ENCODE measurements at regions not wholly inside any gene's neighbourhood (a gene's known extent, or its start where the extent isn't known, plus 50 kb on each side); places are given as distances from the start of the nearest gene placed in this dataset.

GRCh38 chr9:107841076-107841475 is 351.5 kb upstream of the KLF4 start:
- no peaks in the 10 kb centered on the region for H3K36me3 ChIP-seq (ENCODE audit: insufficient read depth, low read length)
- no peak overlapping the region for H3K4me2 ChIP-seq (ENCODE audit: low read depth, low read length, poor library complexity, severe bottlenecking)
- no peaks in the 10 kb centered on the region for H3K9me2 ChIP-seq (replicated peaks; ENCODE audit: low read depth, low read length)
- H2AFZ ChIP-seq (ENCODE audit: low read length) = no peak overlapping the region
- H3K79me2 ChIP-seq (ENCODE audit: insufficient read depth, low read length) = no peaks in the 10 kb centered on the region
- H3K27me3 ChIP-seq (ENCODE audit: insufficient read depth, low read length, poor library complexity, severe bottlenecking) = no peaks in the 10 kb centered on the region
- H4K20me1 ChIP-seq (ENCODE audit: insufficient read depth, low read length, poor library complexity, severe bottlenecking) = no peaks in the 10 kb centered on the region
- TF ChIP-seq EZH2phosphoT487 (IDR thresholded peaks at IDR 0.05; ENCODE audit: borderline replicate concordance) = no peak
- TF ChIP-seq CTCF (conservative IDR thresholded peaks at IDR 0.05; ENCODE audit: low read length) = no peak
- no peak overlapping the region for H3K4me3 ChIP-seq (ENCODE audit: low read length, poor library complexity, severe bottlenecking)
- H3K4me1 ChIP-seq (ENCODE audit: insufficient read depth, low read length, poor library complexity, severe bottlenecking) = no peaks in the 10 kb centered on the region
- H3K9me3 ChIP-seq (ENCODE audit: insufficient read depth, low read depth, low read length) = no peaks in the 10 kb centered on the region; the same call in 1 of the 2 replicates
- H3F3A ChIP-seq (ENCODE audit: low read depth) = no peaks in the 10 kb centered on the region
- no peak overlapping the region for H3K9ac ChIP-seq (ENCODE audit: low read depth, low read length, poor library complexity, severe bottlenecking)

GRCh38 chr9:107839371-107839770 is 349.8 kb upstream of the KLF4 start:
- no peaks in the 10 kb centered on the region for H4K20me1 ChIP-seq (ENCODE audit: insufficient read depth, low read length, poor library complexity, severe bottlenecking)
- no peaks in the 10 kb centered on the region for H3K4me1 ChIP-seq (ENCODE audit: insufficient read depth, low read length, poor library complexity, severe bottlenecking)
- no peak overlapping the region for H3K4me3 ChIP-seq (ENCODE audit: low read length, poor library complexity, severe bottlenecking)
- H3K27me3 ChIP-seq (ENCODE audit: insufficient read depth, low read length, poor library complexity, severe bottlenecking) = no peaks in the 10 kb centered on the region
- H3K9me2 ChIP-seq (replicated peaks; ENCODE audit: low read depth, low read length) = no peaks in the 10 kb centered on the region
- H3F3A ChIP-seq (ENCODE audit: low read depth) = no peaks in the 10 kb centered on the region
- no peak overlapping the region for H2AFZ ChIP-seq (ENCODE audit: low read length)
- no peak overlapping the region for H3K4me2 ChIP-seq (ENCODE audit: low read depth, low read length, poor library complexity, severe bottlenecking)
- TF ChIP-seq EZH2phosphoT487 (IDR thresholded peaks at IDR 0.05; ENCODE audit: borderline replicate concordance) (no peak), CTCF (conservative IDR thresholded peaks at IDR 0.05; ENCODE audit: low read length) (no peak)
- no peaks in the 10 kb centered on the region for H3K79me2 ChIP-seq (ENCODE audit: insufficient read depth, low read length)
- no peak overlapping the region for H3K9ac ChIP-seq (ENCODE audit: low read depth, low read length, poor library complexity, severe bottlenecking)
- no peaks in the 10 kb centered on the region for H3K36me3 ChIP-seq (ENCODE audit: insufficient read depth, low read length)
- no peaks in the 10 kb centered on the region; the same call in 1 of the 2 replicates for H3K9me3 ChIP-seq (ENCODE audit: insufficient read depth, low read depth, low read length)

GRCh38 chr9:107838766-107839165 is 349.2 kb upstream of the KLF4 start:
- Histone ChIP-seq H3K4me3 (ENCODE audit: low read length, poor library complexity, severe bottlenecking) (no peak overlapping the region), H3K36me3 (ENCODE audit: insufficient read depth, low read length) (no peaks in the 10 kb centered on the region), H3K79me2 (ENCODE audit: insufficient read depth, low read length) (no peaks in the 10 kb centered on the region), H3K4me1 (ENCODE audit: insufficient read depth, low read length, poor library complexity, severe bottlenecking) (no peaks in the 10 kb centered on the region), H3K4me2 (ENCODE audit: low read depth, low read length, poor library complexity, severe bottlenecking) (no peak overlapping the region), H3K27me3 (ENCODE audit: insufficient read depth, low read length, poor library complexity, severe bottlenecking) (no peaks in the 10 kb centered on the region), H3K9ac (ENCODE audit: low read depth, low read length, poor library complexity, severe bottlenecking) (no peak overlapping the region), H3F3A (ENCODE audit: low read depth) (no peaks in the 10 kb centered on the region), H2AFZ (ENCODE audit: low read length) (no peak overlapping the region), H3K9me2 (replicated peaks; ENCODE audit: low read depth, low read length) (no peaks in the 10 kb centered on the region), H3K9me3 (ENCODE audit: insufficient read depth, low read depth, low read length) (no peaks in the 10 kb centered on the region; the same call in 1 of the 2 replicates), H4K20me1 (ENCODE audit: insufficient read depth, low read length, poor library complexity, severe bottlenecking) (no peaks in the 10 kb centered on the region)
- TF ChIP-seq EZH2phosphoT487 (IDR thresholded peaks at IDR 0.05; ENCODE audit: borderline replicate concordance) = no peak
- no peak for TF ChIP-seq CTCF (conservative IDR thresholded peaks at IDR 0.05; ENCODE audit: low read length)

Data from Loucy (cell line).